ENCODE measurements at regions not wholly inside any gene's neighbourhood (a gene's known extent, or its start where the extent isn't known, plus 50 kb on each side); places are given as distances from the start of the nearest gene placed in this dataset.
A peak's percentile ranks its signal among the peaks of the same experiment; 100 is the strongest.

DNA sequence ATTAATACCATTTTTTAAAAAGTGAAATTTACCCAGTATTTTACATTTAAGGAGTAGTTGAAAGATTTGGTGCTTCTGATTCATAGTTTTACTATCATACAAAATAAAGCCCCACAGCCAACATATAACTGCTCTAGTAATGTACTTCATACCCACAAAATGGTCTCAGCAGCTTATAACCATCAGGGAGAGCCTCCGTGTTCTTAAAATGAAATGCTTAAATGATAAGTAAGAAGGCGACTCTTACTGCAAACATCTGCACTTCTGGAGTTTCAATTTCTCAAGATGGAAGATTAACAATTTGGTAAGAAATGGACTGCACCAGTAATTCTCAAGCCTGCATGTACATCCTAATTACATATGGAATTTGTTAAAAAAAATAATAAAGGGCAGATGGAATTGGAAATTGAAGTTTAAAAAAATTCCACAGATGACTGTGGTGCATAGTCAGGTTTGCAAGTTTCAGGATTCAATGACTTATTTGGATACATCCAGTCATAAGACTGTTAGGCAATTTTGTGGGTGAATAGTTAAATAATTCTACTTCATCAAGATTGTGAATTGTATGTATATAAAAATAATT is 461.0 kb downstream of the KIF20B start:
- H3K4me3 ChIP-seq (replicated peaks in 1 of 2; ENCODE audit: low read depth in 2 of 2, low read length in 2 of 2), result no peak overlapping the region
- TF ChIP-seq, protein P1, sequence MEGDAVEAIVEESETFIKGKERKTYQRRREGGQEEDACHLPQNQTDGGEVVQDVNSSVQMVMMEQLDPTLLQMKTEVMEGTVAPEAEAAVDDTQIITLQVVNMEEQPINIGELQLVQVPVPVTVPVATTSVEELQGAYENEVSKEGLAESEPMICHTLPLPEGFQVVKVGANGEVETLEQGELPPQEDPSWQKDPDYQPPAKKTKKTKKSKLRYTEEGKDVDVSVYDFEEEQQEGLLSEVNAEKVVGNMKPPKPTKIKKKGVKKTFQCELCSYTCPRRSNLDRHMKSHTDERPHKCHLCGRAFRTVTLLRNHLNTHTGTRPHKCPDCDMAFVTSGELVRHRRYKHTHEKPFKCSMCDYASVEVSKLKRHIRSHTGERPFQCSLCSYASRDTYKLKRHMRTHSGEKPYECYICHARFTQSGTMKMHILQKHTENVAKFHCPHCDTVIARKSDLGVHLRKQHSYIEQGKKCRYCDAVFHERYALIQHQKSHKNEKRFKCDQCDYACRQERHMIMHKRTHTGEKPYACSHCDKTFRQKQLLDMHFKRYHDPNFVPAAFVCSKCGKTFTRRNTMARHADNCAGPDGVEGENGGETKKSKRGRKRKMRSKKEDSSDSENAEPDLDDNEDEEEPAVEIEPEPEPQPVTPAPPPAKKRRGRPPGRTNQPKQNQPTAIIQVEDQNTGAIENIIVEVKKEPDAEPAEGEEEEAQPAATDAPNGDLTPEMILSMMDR (IDR thresholded peaks at IDR 0.05; ENCODE audit: low read depth, low read length), result no peak
- peak; percentile 54 to 65 for DNase-seq (ENCODE audit: low read depth in 2 of 2)

DNA sequence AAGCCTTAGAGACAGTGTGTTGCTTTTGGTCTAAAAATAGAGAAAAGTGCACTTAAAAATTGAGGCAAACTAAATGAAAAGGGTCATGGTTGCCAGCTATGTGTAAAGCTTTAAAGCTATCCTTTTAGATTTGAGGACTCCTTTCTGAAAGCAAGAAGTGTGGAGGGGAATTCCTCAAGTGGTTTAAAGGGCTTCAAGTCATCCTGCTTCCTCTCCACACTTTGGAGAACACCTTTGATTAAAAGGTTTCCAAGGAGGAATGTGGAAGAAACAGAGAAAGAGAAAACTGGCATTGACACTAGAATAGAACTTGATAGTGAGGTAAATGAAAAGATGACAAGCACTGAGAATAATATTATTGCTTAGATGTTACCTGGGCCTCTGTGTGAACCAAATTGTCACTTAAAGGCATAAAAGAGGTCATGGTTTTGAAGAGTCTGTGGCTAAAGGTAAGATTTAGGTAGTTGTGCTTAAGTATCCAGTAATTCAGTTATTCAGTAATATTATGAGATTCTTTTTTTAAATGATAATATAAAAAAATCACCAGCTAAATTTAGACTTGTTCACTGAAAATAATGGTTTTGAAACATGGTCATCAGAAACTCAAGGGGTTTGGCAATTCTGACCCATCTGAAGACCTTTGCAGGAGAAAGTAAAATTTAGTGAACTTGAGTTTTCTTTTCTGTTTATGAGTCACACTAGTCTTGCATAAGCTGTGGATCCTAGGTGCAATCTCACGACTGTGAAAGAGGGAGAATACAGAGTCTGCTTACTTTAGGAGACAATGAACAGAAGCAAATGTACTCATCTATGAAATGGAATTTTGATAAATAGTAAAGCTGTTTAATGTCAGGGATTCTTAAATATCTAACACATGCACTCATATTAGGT is 466.0 kb downstream of the KIF20B start:
- DNase-seq (ENCODE audit: low read depth in 2 of 2), result peak; percentile 81 to 83
- H3K4me3 ChIP-seq (replicated peaks in 1 of 2; ENCODE audit: low read depth in 2 of 2, low read length in 2 of 2), result no peak overlapping the region
- TF ChIP-seq, protein P1 (IDR thresholded peaks at IDR 0.05; ENCODE audit: low read depth, low read length), result no peak

DNA sequence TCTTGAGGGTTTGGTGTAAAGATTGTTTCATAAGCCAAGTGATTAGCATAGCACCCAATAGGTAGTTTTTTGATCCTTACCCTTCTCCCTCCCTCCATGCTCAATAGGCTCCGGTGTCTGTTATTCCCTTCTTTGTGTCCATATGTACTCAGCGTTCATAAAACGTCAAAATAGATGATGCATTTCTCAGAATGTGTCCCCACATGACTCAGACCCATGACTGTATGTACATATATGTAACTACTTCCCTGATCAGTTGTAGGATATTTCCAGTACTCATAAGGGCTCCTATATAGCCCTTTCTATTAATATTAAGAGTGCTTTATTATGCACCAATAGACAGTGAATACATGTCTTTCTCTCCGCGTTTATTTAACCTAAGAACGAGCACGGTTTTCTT is 466.9 kb downstream of the KIF20B start:
- TF ChIP-seq, protein P1 (IDR thresholded peaks at IDR 0.05; ENCODE audit: low read depth, low read length), result no peak
- H3K4me3 ChIP-seq (replicated peaks in 1 of 2; ENCODE audit: low read depth in 2 of 2, low read length in 2 of 2), result no peak overlapping the region
- peak in 1 of 2 donors; percentile 20 for DNase-seq (ENCODE audit: low read depth in 2 of 2)

DNA sequence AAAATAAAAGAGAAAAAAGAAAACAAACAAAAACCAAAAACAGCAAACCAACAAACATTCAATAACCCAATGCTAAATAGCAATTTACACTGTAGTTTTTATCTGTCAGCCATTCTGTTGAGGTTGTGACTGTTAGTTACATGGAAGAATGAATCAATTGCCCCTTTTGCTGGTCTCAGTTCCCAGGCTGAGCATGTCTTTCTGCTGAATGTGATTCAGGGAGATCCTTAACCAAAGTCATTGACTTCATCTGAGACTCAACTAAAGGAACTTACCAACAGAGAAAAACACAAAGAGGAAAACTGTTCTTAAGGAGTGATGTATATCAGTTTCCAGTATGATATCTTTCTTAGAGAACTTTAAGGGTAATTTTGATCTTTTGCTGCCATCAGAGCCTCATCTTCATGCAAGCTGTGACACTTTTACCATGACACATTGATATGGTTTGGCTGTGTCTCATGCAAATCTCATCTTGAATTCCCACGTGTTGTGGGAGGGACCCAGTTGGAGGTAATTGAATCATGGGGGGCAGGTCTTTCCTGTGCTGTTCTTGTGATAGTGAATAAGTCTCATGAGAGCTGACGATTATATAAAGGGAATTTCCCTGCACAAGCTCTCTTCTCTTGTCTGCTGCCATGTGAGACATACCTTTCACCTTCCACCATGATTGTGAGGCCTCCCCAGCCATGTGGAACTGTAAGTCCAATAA is 469.8 kb downstream of the KIF20B start:
- H3K4me3 ChIP-seq (replicated peaks in 1 of 2; ENCODE audit: low read depth in 2 of 2, low read length in 2 of 2), result no peak overlapping the region
- DNase-seq (ENCODE audit: low read depth in 2 of 2), result peak in 1 of 2 donors; percentile 22
- TF ChIP-seq, protein P1 (IDR thresholded peaks at IDR 0.05; ENCODE audit: low read depth, low read length), result no peak

DNA sequence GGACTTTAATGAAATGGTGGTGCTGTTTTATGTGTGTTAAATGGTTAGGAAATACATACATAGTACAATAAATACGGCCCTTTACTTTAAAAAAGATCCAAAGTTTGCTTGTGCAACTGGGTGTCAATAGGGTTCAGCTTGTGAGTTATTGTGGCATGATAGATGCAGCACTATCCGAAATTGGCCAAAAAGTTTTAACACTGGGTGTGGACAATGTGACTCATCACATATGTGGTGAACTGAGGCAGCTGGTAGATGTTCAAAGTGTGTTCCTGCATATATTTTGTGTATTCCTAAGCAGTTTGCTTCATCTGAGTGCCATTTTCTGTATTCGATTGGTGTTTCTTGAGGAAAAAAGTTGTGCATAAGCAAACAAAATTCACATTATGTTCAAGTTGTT is 473.1 kb downstream of the KIF20B start:
- DNase-seq (ENCODE audit: low read depth in 2 of 2), result no peak
- no peak overlapping the region for H3K4me3 ChIP-seq (replicated peaks in 1 of 2; ENCODE audit: low read depth in 2 of 2, low read length in 2 of 2)
- TF ChIP-seq, protein P1 (IDR thresholded peaks at IDR 0.05; ENCODE audit: low read depth, low read length), result no peak

DNA sequence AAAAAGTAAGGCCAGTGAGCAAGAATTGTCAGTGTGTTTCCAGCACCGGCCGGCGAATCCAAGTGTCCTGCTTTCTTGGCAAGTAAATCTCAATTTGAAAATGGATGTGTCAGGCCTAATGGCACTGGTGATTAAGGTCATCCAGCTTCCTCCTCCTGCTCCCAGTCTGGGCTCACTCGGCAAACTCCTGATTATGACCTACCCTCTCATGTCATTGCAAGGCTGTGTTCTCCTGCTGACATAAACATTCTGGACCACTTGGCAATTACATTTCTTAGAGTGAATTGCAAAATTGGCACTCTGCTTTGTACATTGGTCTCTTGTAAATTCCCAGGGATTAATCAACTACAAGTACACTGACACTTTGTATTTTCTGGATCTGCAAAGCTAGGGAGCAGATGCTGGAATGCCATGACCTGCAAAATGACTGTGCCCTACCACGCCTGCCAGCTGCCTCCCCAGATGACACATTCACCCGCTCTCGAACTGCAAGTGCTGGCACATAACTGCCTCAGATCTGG is 473.8 kb downstream of the KIF20B start:
- peak in 1 of 2 donors; percentile 62 for DNase-seq (ENCODE audit: low read depth in 2 of 2)
- H3K4me3 ChIP-seq (replicated peaks in 1 of 2; ENCODE audit: low read depth in 2 of 2, low read length in 2 of 2), result no peak overlapping the region
- TF ChIP-seq, protein P1 (IDR thresholded peaks at IDR 0.05; ENCODE audit: low read depth, low read length), result no peak
